ENCODE measurements at regions not wholly inside any gene's neighbourhood (a gene's known extent, or its start where the extent isn't known, plus 50 kb on each side); places are given as distances from the start of the nearest gene placed in this dataset.

GRCh38 chrX:148363471-148364235 is 136.8 kb upstream of the AFF2 start:
- H3K4me1 ChIP-seq (ENCODE audit: control insufficient read depth, insufficient read depth, low read length), result peaks cover 7% of the 10 kb centered on the region
- no peaks in the 10 kb centered on the region for H3K36me3 ChIP-seq (ENCODE audit: control insufficient read depth, insufficient read depth, low read length, severe bottlenecking)
- no peaks in the 10 kb centered on the region for H3K27me3 ChIP-seq (replicated peaks; ENCODE audit: control insufficient read depth, insufficient read depth, low read length)
- H3K9ac ChIP-seq (ENCODE audit: low read length), result peak overlapping the region; percentile 12
- no peak for DNase-seq (ENCODE audit: low read depth)
- H3K9me3 ChIP-seq (ENCODE audit: control insufficient read depth, low read length), result no peaks in the 10 kb centered on the region
- no peak overlapping the region for H3K4me3 ChIP-seq (ENCODE audit: low read length)

- no peak for DNase-seq (ENCODE audit: low read depth)
- Histone ChIP-seq H3K9me3 (ENCODE audit: control insufficient read depth, low read length) (no peaks in the 10 kb centered on the region), H3K4me3 (ENCODE audit: low read length) (no peak overlapping the region), H3K9ac (ENCODE audit: low read length) (peak overlapping the region; percentile 52), H3K4me1 (ENCODE audit: control insufficient read depth, insufficient read depth, low read length) (peaks cover 7% of the 10 kb centered on the region), H3K36me3 (ENCODE audit: control insufficient read depth, insufficient read depth, low read length, severe bottlenecking) (no peaks in the 10 kb centered on the region), H3K27me3 (replicated peaks; ENCODE audit: control insufficient read depth, insufficient read depth, low read length) (no peaks in the 10 kb centered on the region)
These were observed 135.2 kb upstream of the AFF2 start for GRCh38 chrX:148365233-148365632.

GRCh38 chrX:148371291-148371690 is 129.1 kb upstream of the AFF2 start:
- H3K4me1 ChIP-seq (ENCODE audit: control insufficient read depth, insufficient read depth, low read length), result no peaks in the 10 kb centered on the region
- DNase-seq (ENCODE audit: low read depth), result no peak
- no peak overlapping the region for H3K4me3 ChIP-seq (ENCODE audit: low read length)
- peaks cover 5% of the 10 kb centered on the region for H3K9me3 ChIP-seq (ENCODE audit: control insufficient read depth, low read length)
- no peaks in the 10 kb centered on the region for H3K27me3 ChIP-seq (replicated peaks; ENCODE audit: control insufficient read depth, insufficient read depth, low read length)
- no peak overlapping the region for H3K9ac ChIP-seq (ENCODE audit: low read length)
- H3K36me3 ChIP-seq (ENCODE audit: control insufficient read depth, insufficient read depth, low read length, severe bottlenecking), result no peaks in the 10 kb centered on the region

GRCh38 chrX:148372925-148373324 is 127.5 kb upstream of the AFF2 start:
- Histone ChIP-seq H3K27me3 (replicated peaks; ENCODE audit: control insufficient read depth, insufficient read depth, low read length) (no peaks in the 10 kb centered on the region), H3K9ac (ENCODE audit: low read length) (no peak overlapping the region), H3K4me3 (ENCODE audit: low read length) (no peak overlapping the region), H3K4me1 (ENCODE audit: control insufficient read depth, insufficient read depth, low read length) (no peaks in the 10 kb centered on the region), H3K9me3 (ENCODE audit: control insufficient read depth, low read length) (peaks cover 5% of the 10 kb centered on the region), H3K36me3 (ENCODE audit: control insufficient read depth, insufficient read depth, low read length, severe bottlenecking) (no peaks in the 10 kb centered on the region)
- DNase-seq (ENCODE audit: low read depth), result no peak

- Histone ChIP-seq H3K36me3 (ENCODE audit: control insufficient read depth, insufficient read depth, low read length, severe bottlenecking) (no peaks in the 10 kb centered on the region), H3K4me1 (ENCODE audit: control insufficient read depth, insufficient read depth, low read length) (no peaks in the 10 kb centered on the region), H3K4me3 (ENCODE audit: low read length) (no peak overlapping the region), H3K27me3 (replicated peaks; ENCODE audit: control insufficient read depth, insufficient read depth, low read length) (no peaks in the 10 kb centered on the region), H3K9me3 (ENCODE audit: control insufficient read depth, low read length) (peaks cover 5% of the 10 kb centered on the region), H3K9ac (ENCODE audit: low read length) (no peak overlapping the region)
- no peak for DNase-seq (ENCODE audit: low read depth)
These were observed 124.1 kb upstream of the AFF2 start for GRCh38 chrX:148376342-148376741.

- no peak for DNase-seq (ENCODE audit: low read depth)
These were observed 120.3 kb upstream of the AFF2 start for GRCh38 chrX:148380107-148380506.

GRCh38 chrX:148380650-148381561 is 119.5 kb upstream of the AFF2 start:
- H3K27me3 ChIP-seq (replicated peaks; ENCODE audit: control insufficient read depth, insufficient read depth, low read length), result no peaks in the 10 kb centered on the region
- no peaks in the 10 kb centered on the region for H3K9me3 ChIP-seq (ENCODE audit: control insufficient read depth, low read length)
- no peaks in the 10 kb centered on the region for H3K36me3 ChIP-seq (ENCODE audit: control insufficient read depth, insufficient read depth, low read length, severe bottlenecking)
- DNase-seq (ENCODE audit: low read depth), result no peak
- no peak overlapping the region for H3K9ac ChIP-seq (ENCODE audit: low read length)
- no peaks in the 10 kb centered on the region for H3K4me1 ChIP-seq (ENCODE audit: control insufficient read depth, insufficient read depth, low read length)
- H3K4me3 ChIP-seq (ENCODE audit: low read length), result no peak overlapping the region

More at GRCh38 chrX:148380107-148380506, 120.3 kb upstream of the AFF2 start:
- Histone ChIP-seq H3K4me3 (ENCODE audit: low read length) (no peak overlapping the region), H3K9ac (ENCODE audit: low read length) (no peak overlapping the region), H3K27me3 (replicated peaks; ENCODE audit: control insufficient read depth, insufficient read depth, low read length) (no peaks in the 10 kb centered on the region), H3K36me3 (ENCODE audit: control insufficient read depth, insufficient read depth, low read length, severe bottlenecking) (no peaks in the 10 kb centered on the region), H3K9me3 (ENCODE audit: control insufficient read depth, low read length) (no peaks in the 10 kb centered on the region), H3K4me1 (ENCODE audit: control insufficient read depth, insufficient read depth, low read length) (no peaks in the 10 kb centered on the region)

- H3K4me3 ChIP-seq (ENCODE audit: low read length), result no peak overlapping the region
- no peaks in the 10 kb centered on the region for H3K4me1 ChIP-seq (ENCODE audit: control insufficient read depth, insufficient read depth, low read length)
- no peaks in the 10 kb centered on the region for H3K9me3 ChIP-seq (ENCODE audit: control insufficient read depth, low read length)
- no peaks in the 10 kb centered on the region for H3K27me3 ChIP-seq (replicated peaks; ENCODE audit: control insufficient read depth, insufficient read depth, low read length)
- no peaks in the 10 kb centered on the region for H3K36me3 ChIP-seq (ENCODE audit: control insufficient read depth, insufficient read depth, low read length, severe bottlenecking)
- H3K9ac ChIP-seq (ENCODE audit: low read length), result no peak overlapping the region
- DNase-seq (ENCODE audit: low read depth), result no peak
These were observed 118.8 kb upstream of the AFF2 start for GRCh38 chrX:148381603-148382002.

- DNase-seq (ENCODE audit: low read depth), result no peak
- Histone ChIP-seq H3K9ac (ENCODE audit: low read length) (no peak overlapping the region), H3K4me1 (ENCODE audit: control insufficient read depth, insufficient read depth, low read length) (no peaks in the 10 kb centered on the region), H3K36me3 (ENCODE audit: control insufficient read depth, insufficient read depth, low read length, severe bottlenecking) (no peaks in the 10 kb centered on the region), H3K4me3 (ENCODE audit: low read length) (no peak overlapping the region), H3K9me3 (ENCODE audit: control insufficient read depth, low read length) (no peaks in the 10 kb centered on the region), H3K27me3 (replicated peaks; ENCODE audit: control insufficient read depth, insufficient read depth, low read length) (no peaks in the 10 kb centered on the region)
These were observed 117.4 kb upstream of the AFF2 start for GRCh38 chrX:148382983-148383382.

- Histone ChIP-seq H3K4me1 (ENCODE audit: control insufficient read depth, insufficient read depth, low read length) (no peaks in the 10 kb centered on the region), H3K36me3 (ENCODE audit: control insufficient read depth, insufficient read depth, low read length, severe bottlenecking) (no peaks in the 10 kb centered on the region), H3K4me3 (ENCODE audit: low read length) (no peak overlapping the region), H3K27me3 (replicated peaks; ENCODE audit: control insufficient read depth, insufficient read depth, low read length) (no peaks in the 10 kb centered on the region), H3K9ac (ENCODE audit: low read length) (no peak overlapping the region), H3K9me3 (ENCODE audit: control insufficient read depth, low read length) (no peaks in the 10 kb centered on the region)
- no peak for DNase-seq (ENCODE audit: low read depth)
These were observed 114.9 kb upstream of the AFF2 start for GRCh38 chrX:148385471-148385870.

GRCh38 chrX:148389629-148390028 is 110.8 kb upstream of the AFF2 start:
- Histone ChIP-seq H3K36me3 (ENCODE audit: control insufficient read depth, insufficient read depth, low read length, severe bottlenecking) (no peaks in the 10 kb centered on the region), H3K9ac (ENCODE audit: low read length) (no peak overlapping the region), H3K27me3 (replicated peaks; ENCODE audit: control insufficient read depth, insufficient read depth, low read length) (no peaks in the 10 kb centered on the region), H3K9me3 (ENCODE audit: control insufficient read depth, low read length) (peaks cover 2% of the 10 kb centered on the region), H3K4me1 (ENCODE audit: control insufficient read depth, insufficient read depth, low read length) (no peaks in the 10 kb centered on the region), H3K4me3 (ENCODE audit: low read length) (no peak overlapping the region)
- DNase-seq (ENCODE audit: low read depth), result no peak
